ENCODE measurements at regions not wholly inside any gene's neighbourhood (a gene's known extent, or its start where the extent isn't known, plus 50 kb on each side); places are given as distances from the start of the nearest gene placed in this dataset.

DNA sequence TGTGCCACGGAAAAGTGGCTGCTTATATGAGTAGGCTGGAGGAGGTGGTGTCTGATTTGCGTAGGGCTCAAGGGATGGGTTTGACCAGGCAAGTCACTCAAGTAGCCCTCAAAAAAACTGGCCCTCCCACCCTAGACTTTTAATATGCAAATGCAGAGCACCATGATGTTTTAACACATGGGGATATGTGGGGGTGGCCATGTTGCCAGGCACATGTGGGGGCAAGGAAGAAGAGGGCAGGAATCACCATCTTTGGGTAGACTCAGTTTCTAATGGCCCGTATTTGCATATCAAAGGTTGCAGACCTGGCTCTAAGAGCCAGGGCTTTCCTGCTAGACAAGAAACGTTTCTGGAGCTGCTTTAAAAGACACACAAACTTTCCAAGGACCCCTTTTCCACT, 307.2 kb upstream of the NDN start:
- TF ChIP-seq, protein P1, sequence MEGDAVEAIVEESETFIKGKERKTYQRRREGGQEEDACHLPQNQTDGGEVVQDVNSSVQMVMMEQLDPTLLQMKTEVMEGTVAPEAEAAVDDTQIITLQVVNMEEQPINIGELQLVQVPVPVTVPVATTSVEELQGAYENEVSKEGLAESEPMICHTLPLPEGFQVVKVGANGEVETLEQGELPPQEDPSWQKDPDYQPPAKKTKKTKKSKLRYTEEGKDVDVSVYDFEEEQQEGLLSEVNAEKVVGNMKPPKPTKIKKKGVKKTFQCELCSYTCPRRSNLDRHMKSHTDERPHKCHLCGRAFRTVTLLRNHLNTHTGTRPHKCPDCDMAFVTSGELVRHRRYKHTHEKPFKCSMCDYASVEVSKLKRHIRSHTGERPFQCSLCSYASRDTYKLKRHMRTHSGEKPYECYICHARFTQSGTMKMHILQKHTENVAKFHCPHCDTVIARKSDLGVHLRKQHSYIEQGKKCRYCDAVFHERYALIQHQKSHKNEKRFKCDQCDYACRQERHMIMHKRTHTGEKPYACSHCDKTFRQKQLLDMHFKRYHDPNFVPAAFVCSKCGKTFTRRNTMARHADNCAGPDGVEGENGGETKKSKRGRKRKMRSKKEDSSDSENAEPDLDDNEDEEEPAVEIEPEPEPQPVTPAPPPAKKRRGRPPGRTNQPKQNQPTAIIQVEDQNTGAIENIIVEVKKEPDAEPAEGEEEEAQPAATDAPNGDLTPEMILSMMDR (conservative IDR thresholded peaks at IDR 0.05) = no peak
- no peak for TF ChIP-seq ZFX (IDR thresholded peaks at IDR 0.05)
